ENCODE measurements at regions not wholly inside any gene's neighbourhood (a gene's known extent, or its start where the extent isn't known, plus 50 kb on each side); places are given as distances from the start of the nearest gene placed in this dataset.

DNA sequence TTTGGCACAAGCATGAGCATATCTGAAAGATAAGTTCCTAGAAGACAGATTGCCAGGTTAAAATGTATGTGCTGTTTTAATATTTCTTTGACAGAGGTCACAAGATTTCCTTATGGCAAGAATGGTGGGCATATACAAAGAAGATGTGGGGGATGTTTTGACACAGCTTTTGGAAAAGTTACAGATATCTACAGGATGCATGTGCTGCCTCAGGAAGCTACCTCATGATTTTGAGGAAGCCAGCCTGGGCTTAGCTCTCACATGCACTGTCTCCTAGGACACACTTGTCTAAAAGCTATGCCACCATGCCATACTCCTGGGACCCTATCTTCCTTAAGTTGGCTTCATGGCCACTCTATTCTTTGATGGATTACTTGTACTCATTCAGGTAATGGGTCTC is 99.9 kb downstream of the C1orf94 start:
- no peak for ATAC-seq
- TF ChIP-seq TCF4 (CRISPR knock-in tag; IDR thresholded peaks at IDR 0.05; ENCODE audit: borderline replicate concordance) (no peak), ESRRG (CRISPR knock-in tag; IDR thresholded peaks at IDR 0.05) (no peak), ZNF8 (CRISPR knock-in tag; IDR thresholded peaks at IDR 0.05) (no peak), ZC3H10 (CRISPR knock-in tag; IDR thresholded peaks at IDR 0.05) (no peak), SNAI2 (CRISPR knock-in tag; IDR thresholded peaks at IDR 0.05) (no peak), BACH2 (CRISPR knock-in tag; IDR thresholded peaks at IDR 0.05; ENCODE audit: borderline replicate concordance) (no peak), ZNF70 (CRISPR knock-in tag; IDR thresholded peaks at IDR 0.05) (no peak), CSDC2 (CRISPR knock-in tag; IDR thresholded peaks at IDR 0.05) (no peak), GLIS3 (CRISPR knock-in tag; IDR thresholded peaks at IDR 0.05) (no peak), ZNF565 (CRISPR knock-in tag; conservative IDR thresholded peaks at IDR 0.05; ENCODE audit: low read depth) (no peak), ZFP3 (CRISPR knock-in tag; IDR thresholded peaks at IDR 0.05) (no peak), TOX (CRISPR knock-in tag; IDR thresholded peaks at IDR 0.05; ENCODE audit: borderline replicate concordance) (no peak)
- TF ChIP-seq, protein P1, sequence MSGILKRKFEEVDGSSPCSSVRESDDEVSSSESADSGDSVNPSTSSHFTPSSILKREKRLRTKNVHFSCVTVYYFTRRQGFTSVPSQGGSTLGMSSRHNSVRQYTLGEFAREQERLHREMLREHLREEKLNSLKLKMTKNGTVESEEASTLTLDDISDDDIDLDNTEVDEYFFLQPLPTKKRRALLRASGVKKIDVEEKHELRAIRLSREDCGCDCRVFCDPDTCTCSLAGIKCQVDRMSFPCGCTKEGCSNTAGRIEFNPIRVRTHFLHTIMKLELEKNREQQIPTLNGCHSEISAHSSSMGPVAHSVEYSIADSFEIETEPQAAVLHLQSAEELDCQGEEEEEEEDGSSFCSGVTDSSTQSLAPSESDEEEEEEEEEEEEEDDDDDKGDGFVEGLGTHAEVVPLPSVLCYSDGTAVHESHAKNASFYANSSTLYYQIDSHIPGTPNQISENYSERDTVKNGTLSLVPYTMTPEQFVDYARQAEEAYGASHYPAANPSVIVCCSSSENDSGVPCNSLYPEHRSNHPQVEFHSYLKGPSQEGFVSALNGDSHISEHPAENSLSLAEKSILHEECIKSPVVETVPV (CRISPR knock-in tag; IDR thresholded peaks at IDR 0.05), result no peak
- TF ChIP-seq, protein P2, sequence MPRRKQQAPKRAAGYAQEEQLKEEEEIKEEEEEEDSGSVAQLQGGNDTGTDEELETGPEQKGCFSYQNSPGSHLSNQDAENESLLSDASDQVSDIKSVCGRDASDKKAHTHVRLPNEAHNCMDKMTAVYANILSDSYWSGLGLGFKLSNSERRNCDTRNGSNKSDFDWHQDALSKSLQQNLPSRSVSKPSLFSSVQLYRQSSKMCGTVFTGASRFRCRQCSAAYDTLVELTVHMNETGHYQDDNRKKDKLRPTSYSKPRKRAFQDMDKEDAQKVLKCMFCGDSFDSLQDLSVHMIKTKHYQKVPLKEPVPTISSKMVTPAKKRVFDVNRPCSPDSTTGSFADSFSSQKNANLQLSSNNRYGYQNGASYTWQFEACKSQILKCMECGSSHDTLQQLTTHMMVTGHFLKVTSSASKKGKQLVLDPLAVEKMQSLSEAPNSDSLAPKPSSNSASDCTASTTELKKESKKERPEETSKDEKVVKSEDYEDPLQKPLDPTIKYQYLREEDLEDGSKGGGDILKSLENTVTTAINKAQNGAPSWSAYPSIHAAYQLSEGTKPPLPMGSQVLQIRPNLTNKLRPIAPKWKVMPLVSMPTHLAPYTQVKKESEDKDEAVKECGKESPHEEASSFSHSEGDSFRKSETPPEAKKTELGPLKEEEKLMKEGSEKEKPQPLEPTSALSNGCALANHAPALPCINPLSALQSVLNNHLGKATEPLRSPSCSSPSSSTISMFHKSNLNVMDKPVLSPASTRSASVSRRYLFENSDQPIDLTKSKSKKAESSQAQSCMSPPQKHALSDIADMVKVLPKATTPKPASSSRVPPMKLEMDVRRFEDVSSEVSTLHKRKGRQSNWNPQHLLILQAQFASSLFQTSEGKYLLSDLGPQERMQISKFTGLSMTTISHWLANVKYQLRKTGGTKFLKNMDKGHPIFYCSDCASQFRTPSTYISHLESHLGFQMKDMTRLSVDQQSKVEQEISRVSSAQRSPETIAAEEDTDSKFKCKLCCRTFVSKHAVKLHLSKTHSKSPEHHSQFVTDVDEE (CRISPR knock-in tag; IDR thresholded peaks at IDR 0.05), result no peak
- TF ChIP-seq, protein P3, sequence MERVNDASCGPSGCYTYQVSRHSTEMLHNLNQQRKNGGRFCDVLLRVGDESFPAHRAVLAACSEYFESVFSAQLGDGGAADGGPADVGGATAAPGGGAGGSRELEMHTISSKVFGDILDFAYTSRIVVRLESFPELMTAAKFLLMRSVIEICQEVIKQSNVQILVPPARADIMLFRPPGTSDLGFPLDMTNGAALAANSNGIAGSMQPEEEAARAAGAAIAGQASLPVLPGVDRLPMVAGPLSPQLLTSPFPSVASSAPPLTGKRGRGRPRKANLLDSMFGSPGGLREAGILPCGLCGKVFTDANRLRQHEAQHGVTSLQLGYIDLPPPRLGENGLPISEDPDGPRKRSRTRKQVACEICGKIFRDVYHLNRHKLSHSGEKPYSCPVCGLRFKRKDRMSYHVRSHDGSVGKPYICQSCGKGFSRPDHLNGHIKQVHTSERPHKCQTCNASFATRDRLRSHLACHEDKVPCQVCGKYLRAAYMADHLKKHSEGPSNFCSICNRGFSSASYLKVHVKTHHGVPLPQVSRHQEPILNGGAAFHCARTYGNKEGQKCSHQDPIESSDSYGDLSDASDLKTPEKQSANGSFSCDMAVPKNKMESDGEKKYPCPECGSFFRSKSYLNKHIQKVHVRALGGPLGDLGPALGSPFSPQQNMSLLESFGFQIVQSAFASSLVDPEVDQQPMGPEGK (CRISPR knock-in tag; IDR thresholded peaks at IDR 0.05; ENCODE audit: borderline replicate concordance), result no peak

DNA sequence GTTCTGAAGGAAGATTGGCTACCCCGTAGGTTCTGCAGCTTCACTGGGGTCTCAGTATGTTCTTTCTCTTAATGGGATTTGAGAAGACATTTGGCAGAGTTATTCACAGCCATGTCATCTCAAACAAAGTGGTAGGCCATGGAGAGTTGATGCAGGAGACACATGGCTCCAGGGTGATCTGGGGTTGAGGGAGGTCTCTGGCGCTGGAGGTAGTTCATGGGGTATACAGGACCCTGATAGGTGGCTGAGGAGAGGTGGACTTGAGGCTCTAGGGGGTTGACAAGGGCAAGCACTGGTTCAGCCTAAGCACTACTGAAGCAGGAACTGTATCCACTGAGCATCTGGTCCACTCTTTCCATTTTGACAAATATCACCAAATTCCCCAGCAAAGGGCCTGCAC is 100.4 kb downstream of the C1orf94 start:
- no peak for TF ChIP-seq ZFP3 (CRISPR knock-in tag; IDR thresholded peaks at IDR 0.05)
- no peak for TF ChIP-seq ZNF8 (CRISPR knock-in tag; IDR thresholded peaks at IDR 0.05)
- TF ChIP-seq, protein P4, sequence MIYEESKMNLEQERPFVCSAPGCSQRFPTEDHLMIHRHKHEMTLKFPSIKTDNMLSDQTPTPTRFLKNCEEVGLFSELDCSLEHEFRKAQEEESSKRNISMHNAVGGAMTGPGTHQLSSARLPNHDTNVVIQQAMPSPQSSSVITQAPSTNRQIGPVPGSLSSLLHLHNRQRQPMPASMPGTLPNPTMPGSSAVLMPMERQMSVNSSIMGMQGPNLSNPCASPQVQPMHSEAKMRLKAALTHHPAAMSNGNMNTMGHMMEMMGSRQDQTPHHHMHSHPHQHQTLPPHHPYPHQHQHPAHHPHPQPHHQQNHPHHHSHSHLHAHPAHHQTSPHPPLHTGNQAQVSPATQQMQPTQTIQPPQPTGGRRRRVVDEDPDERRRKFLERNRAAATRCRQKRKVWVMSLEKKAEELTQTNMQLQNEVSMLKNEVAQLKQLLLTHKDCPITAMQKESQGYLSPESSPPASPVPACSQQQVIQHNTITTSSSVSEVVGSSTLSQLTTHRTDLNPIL (CRISPR knock-in tag; IDR thresholded peaks at IDR 0.05; ENCODE audit: low read depth), result no peak
- TF ChIP-seq, protein P5, sequence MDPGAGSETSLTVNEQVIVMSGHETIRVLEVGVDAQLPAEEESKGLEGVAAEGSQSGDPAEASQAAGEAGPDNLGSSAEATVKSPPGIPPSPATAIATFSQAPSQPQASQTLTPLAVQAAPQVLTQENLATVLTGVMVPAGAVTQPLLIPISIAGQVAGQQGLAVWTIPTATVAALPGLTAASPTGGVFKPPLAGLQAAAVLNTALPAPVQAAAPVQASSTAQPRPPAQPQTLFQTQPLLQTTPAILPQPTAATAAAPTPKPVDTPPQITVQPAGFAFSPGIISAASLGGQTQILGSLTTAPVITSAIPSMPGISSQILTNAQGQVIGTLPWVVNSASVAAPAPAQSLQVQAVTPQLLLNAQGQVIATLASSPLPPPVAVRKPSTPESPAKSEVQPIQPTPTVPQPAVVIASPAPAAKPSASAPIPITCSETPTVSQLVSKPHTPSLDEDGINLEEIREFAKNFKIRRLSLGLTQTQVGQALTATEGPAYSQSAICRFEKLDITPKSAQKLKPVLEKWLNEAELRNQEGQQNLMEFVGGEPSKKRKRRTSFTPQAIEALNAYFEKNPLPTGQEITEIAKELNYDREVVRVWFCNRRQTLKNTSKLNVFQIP (CRISPR knock-in tag; IDR thresholded peaks at IDR 0.05; ENCODE audit: borderline replicate concordance, low read depth), result no peak
- no peak for TF ChIP-seq ZFP30 (CRISPR knock-in tag; IDR thresholded peaks at IDR 0.05)
- TF ChIP-seq GLIS3 (CRISPR knock-in tag; IDR thresholded peaks at IDR 0.05), result no peak
- TF ChIP-seq, protein P3 (CRISPR knock-in tag; IDR thresholded peaks at IDR 0.05; ENCODE audit: borderline replicate concordance), result no peak
- TF ChIP-seq, protein P2 (CRISPR knock-in tag; IDR thresholded peaks at IDR 0.05), result no peak
- TF ChIP-seq TOX (CRISPR knock-in tag; IDR thresholded peaks at IDR 0.05; ENCODE audit: borderline replicate concordance), result no peak
- TF ChIP-seq OSR1 (CRISPR knock-in tag; IDR thresholded peaks at IDR 0.05), result no peak
- no peak for TF ChIP-seq RARB (CRISPR knock-in tag; IDR thresholded peaks at IDR 0.05)
- no peak for TF ChIP-seq SNAI2 (CRISPR knock-in tag; IDR thresholded peaks at IDR 0.05)
- no peak for ATAC-seq
